Frontal cortex (tissue), 3 donors: ENCODE measurements at regions not wholly inside any gene's neighbourhood (a gene's known extent, or its start where the extent isn't known, plus 50 kb on each side); places are given as distances from the start of the nearest gene placed in this dataset.
A peak's percentile ranks its signal among the peaks of the same experiment; 100 is the strongest.
"Not testable (repeated sequence)": the region's sequence is repeated elsewhere in the genome, so short reads cannot be mapped to it uniquely, and the experiment has no call there.

Experiments
- DNase-seq, 2 donors: peaks; one replicate each; pipeline ENCODE4 v3.0.0; 2012; ENCODE audit warnings: low spot score in 2 of 2
- FAIRE-seq: peaks from 2 replicates; lab custom pipeline; 2012; peaks lifted over from hg19 to GRCh38; lab: Jason Lieb, UNC
- donor health status: control.
- donor health status: control.
- donor health status: control.

DNA sequence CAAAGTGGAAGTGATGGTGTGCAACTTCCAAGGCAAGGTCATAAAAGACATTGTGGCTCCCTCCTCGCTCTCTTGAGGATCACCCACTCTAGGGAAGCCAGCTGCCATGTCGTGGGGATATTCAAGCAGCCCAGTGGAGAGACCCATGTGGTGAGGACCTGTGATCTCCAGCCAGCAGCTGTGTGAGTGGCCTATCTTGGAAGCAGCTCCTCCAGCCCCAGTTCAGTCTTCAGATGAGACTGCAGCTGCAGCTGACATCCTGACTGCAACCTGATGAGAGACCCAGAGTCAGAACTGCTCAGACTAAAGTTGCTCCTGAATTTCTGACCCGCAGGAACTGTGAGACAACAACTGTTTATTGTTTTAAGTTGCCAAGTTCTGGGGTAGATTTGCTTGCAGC, 86.4 kb upstream of the GRK3 start:
- no peak for FAIRE-seq
- no peak for DNase-seq

GRCh38 chr22:25478528-25478927, 85.9 kb upstream of the GRK3 start:
- FAIRE-seq (no peak), DNase-seq (no peak)

DNA sequence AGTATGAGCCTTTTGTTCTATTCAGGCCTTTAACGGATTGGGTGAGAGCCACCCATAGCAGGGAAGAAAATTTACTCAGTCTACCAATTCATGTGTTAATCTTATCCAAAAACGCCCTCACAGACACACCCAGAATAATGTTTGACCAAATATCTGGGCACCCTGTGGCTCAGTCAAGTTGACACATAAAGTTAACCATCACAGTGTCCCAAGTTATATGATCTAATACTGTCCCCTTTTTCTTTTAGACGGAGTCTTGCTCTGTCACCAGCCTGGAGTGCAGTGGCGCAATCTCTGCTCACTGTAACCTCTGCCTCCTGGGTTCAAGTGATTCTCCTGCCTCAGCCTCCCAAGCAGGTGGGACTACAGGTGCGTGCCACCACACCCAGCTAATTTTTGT, 83.6 kb upstream of the GRK3 start:
- not testable (repeated sequence) for FAIRE-seq, DNase-seq

GRCh38 chr22:25482091-25482760, 82.2 kb upstream of the GRK3 start:
- DNase-seq = no peak
- FAIRE-seq = no peak

- FAIRE-seq = no peak
- peak in 1 of 2 donors; percentile 42 for DNase-seq
These were observed 81.4 kb upstream of the GRK3 start for GRCh38 chr22:25482868-25483639.

DNA sequence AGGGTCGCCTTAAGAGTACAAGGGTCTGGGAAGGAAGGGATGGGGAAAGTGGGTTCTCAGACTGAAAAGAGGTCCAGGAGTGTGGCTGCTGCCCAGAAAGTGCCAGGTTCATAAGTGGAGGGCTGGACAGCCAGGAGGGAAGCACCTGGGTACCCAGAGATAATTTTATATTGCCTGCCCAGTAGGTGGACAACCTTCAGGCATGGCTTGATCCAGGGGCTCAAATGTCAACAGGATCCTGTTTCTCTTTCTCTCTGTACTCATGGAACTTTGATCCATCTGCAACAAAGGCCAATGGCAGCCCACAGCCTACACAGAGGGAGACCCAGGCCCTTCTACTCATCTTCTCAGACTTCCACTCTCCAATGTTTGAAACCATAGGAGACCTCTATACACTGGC, 80.5 kb upstream of the GRK3 start:
- DNase-seq (no peak), FAIRE-seq (no peak)

DNA sequence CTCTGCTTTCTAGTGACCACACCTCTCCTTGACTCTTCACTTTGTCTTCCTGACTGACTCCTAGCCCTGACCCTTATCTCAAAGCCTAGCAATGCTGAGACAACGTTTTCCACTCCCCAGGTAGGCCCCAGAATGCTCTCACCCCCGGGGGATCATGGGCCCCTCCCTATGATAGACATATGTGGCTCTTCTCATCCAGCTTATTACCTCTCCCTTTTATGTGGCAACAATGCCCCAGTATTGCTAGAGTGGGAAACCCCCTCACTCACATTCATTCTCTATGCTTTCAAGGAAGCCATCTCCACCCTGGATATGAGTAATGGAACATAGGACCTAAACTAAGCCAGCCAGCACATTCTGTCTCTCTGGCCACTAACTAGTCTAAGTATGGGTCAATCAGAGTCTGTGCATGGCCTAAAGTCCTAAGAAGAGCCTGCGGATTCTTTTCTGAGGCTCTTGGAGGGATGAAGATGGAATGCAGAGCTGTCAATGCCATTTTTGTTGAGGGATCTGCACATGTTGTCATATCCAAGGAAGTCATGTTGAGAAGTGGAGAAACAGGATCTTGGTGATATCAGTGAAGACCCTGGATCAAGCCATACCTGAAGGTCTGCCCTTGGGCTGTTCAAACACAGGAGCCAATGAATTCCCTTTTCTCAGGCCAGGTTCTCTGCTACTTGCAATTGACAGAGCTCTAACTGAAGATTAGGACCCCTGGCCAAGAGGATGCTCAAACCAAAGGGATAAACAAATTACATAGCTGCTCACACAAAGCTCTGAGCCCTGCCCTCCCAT, 79.8 kb upstream of the GRK3 start:
- no peak for DNase-seq
- no peak for FAIRE-seq

- no peak for DNase-seq
- no peak for FAIRE-seq
These were observed 78.6 kb upstream of the GRK3 start for GRCh38 chr22:25485626-25486545.

- FAIRE-seq (no peak), DNase-seq (no peak)
These were observed 77.0 kb upstream of the GRK3 start for GRCh38 chr22:25487508-25487907.

GRCh38 chr22:25488244-25489020, 76.0 kb upstream of the GRK3 start:
- no peak for FAIRE-seq
- DNase-seq = no peak

GRCh38 chr22:25489947-25490346, 74.5 kb upstream of the GRK3 start:
- FAIRE-seq = no peak

GRCh38 chr22:25490896-25491295, 73.6 kb upstream of the GRK3 start:
- no peak for DNase-seq

More at GRCh38 chr22:25489947-25490346, 74.5 kb upstream of the GRK3 start:
- no peak for DNase-seq

DNA sequence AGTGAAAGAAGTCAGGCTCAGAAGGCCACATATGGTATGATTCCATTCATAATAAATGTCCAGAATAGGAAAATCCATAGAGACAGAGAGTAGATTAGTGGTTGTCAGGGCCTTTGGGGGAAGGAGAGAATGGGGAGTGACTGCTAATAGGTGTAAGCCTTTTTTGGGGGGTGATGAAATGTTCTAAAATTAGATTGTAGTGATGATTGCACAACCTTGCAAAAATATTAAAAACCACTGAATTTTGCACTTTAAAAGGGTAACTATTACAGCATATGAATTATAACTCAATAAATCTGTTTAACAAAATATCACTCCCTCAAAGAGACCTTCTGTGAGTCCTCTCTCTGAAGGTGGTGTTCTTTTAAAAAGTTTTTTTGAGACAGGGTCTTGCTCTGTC, 72.3 kb upstream of the GRK3 start:
- FAIRE-seq (no peak), DNase-seq (no peak)

More at GRCh38 chr22:25490896-25491295, 73.6 kb upstream of the GRK3 start:
- FAIRE-seq = no peak

- no peak for DNase-seq
- FAIRE-seq = no peak
These were observed 71.4 kb upstream of the GRK3 start for GRCh38 chr22:25492841-25493734.

GRCh38 chr22:25493794-25494193, 70.7 kb upstream of the GRK3 start:
- DNase-seq (no peak), FAIRE-seq (no peak)

DNA sequence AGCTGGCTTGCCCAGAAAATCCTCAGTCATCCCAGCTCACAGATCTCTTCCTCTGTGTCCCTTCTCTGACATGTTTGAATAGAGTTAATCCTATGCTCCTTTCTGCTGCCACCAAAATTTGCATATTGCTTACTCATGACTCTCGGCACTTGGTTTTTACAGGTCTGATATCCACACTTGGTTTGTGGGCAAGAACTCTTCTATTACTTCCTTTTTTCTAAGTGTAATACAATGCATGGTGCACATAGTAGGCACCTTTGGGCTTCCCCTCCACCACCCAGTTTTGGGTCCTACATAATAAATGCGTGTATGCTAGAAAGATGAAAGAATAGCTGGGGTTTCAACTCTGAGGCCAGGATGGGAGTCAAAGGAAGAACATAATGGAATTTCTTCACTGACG, 69.7 kb upstream of the GRK3 start:
- FAIRE-seq (no peak), DNase-seq (no peak)

DNA sequence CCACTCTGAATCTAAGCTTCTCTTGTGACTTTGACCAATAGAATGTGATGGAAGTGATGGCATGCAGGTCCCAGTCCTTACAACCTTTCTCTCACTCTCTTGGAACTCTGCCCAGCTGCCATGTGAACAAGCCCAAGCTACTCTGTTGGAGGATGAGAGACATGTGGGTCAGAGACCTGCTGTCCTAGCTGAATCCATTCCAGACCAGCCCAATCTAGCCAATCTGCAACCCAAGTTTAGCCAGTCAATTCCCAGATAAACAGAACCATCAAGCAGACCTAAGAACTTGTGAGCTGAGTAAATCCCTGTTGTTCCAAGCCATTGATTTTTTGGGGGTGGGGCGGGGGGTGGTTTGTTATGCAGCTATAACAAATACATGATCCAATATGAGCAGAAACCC, 69.2 kb upstream of the GRK3 start:
- no peak for DNase-seq
- FAIRE-seq = no peak
